Left forelimb (tissue), 1 donor: ENCODE measurements at regions not wholly inside any gene's neighbourhood (a gene's known extent, or its start where the extent isn't known, plus 50 kb on each side); places are given as distances from the start of the nearest gene placed in this dataset.

Source experiments
- DNase-seq: peaks from one replicate; pipeline ENCODE4 v3.0.0-alpha.2; 2018; ENCODE audit warnings: low spot score

- DNase-seq, result no peak
Measured at GRCh38 chr7:115127399-115128021, 205.6 kb downstream of the MDFIC start.

DNA sequence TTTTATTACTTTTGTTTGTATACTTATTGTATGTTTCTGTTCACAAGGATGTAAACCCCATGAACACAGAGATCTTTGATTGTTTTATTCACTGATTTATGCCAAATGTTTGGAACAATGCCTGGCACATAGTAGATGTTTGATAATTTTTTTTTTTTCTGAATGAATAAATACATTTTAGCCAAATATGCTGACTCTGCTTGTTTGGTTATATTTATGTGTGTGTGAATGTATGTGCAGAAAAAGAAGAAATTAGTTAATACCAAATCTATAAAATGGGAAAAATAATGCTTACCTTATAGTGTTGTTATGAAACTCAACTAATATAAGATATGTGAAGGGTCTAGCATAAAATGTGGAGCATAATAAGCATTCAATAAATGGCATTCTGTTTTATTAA lies 203.9 kb downstream of the MDFIC start:
- no peak for DNase-seq

GRCh38 chr7:115125312-115125711 lies 203.4 kb downstream of the MDFIC start:
- no peak for DNase-seq

- DNase-seq, result no peak
Measured at GRCh38 chr7:115124409-115124939, 202.6 kb downstream of the MDFIC start.

GRCh38 chr7:115123441-115123840 lies 201.5 kb downstream of the MDFIC start:
- no peak for DNase-seq

DNA sequence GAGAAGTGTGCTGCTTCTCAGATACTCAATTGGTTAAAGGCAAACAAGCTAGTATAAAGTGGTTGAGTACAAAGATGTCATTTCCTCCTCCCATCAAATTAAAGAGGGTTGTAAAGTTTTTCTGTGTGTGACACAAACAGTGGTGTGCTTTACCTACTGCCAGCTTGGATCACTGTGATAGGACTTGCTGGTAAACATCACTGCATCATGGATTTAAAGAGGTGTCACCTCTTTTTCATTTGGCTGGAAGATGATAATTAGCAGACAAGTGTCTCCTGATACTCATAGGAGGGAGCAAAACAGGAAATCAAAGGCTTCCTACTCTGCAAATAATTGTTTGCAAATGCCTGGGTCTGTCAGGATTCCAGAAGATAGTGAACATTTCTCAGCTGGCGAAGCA lies 200.5 kb downstream of the MDFIC start:
- DNase-seq, result no peak

- no peak for DNase-seq
Measured at GRCh38 chr7:115117748-115118147, 195.9 kb downstream of the MDFIC start.

DNA sequence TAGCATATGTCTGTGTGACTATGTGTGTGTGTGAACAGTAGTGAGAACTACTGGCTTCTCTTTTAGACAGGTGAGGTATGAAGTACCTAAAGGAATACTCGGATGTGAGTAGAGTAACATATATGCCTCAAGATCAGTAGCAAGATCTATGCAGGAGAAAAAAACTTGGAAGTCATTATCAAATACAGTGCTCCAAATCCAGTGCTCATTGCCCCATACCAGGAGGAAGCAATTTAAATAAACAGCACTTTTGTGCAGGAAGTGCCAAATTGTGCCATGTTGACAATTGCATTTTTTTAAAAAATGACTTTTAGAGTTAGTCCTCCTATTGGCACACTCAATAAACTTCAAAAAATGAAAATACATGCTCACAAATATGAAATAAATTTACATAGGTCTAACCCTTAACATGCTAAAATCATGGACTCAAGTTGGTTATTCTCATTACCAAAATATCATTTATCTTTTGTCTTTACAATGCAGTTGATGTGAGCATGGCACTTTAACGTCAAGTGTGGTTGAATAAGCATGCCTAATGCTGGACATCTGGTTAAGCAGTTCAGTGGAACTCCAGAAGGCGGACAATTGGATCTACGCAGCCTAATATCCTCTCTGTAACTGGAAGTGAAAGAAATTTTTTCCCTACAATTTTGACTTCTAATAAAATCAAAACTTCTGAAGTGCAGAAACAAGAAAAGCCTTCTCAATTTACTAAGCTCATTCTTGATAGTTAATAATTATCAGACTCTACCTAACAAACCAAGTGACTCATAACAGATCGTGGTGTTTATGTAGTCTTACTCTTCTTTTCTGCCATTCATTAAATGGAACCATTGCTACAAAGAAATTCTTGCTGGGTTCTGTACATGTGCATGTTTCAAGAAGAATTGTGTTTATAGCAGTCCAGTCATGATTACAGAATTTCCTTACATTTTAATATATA lies 195.2 kb downstream of the MDFIC start:
- no peak for DNase-seq

- no peak for DNase-seq
Measured at GRCh38 chr7:115113776-115114175, 191.9 kb downstream of the MDFIC start.

GRCh38 chr7:115113131-115113530 lies 191.2 kb downstream of the MDFIC start:
- no peak for DNase-seq

DNA sequence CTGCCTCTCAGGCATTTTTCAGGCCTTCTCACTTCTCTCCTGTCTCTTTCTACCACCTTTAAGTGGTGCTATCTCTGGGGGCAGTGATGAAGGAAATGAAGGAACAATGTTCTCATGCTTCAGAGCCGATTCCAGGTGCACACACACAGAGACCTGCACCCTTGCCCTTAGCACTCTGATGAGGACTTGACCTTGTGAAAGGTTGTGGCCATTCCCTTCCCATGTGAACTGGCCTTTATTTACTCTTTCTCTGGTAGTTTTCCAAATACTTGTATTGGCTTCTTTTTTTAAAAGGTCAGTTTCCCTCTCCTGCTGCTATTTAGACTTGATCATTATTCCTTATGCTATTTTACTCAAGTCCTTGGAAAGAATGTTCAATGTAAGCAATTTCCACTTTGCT lies 188.6 kb downstream of the MDFIC start:
- no peak for DNase-seq

- DNase-seq, result no peak
Measured at GRCh38 chr7:115106316-115106715, 184.4 kb downstream of the MDFIC start.

GRCh38 chr7:115102738-115103137 lies 180.8 kb downstream of the MDFIC start:
- no peak for DNase-seq

- DNase-seq, result no peak
Measured at GRCh38 chr7:115101199-115101598, 179.3 kb downstream of the MDFIC start.

DNA sequence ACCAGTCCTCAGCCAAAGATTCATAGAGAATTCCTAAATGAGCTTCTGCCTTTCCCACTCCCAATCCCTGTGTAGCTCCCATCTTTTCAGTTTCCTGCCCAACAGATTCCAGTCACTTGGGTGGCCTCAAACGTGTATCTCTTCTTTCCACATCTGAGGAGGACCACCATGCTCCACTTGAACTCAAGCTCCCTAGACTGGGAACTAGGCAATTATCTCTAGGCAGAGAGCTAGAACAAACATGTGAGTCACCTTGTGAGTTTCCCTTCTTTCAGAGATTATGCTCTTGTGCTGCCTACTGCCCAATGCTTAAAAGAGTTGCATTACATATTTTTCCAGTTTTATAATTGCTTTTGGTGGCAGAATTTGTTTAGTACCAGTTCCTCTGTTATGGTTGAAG lies 178.0 kb downstream of the MDFIC start:
- no peak for DNase-seq

DNA sequence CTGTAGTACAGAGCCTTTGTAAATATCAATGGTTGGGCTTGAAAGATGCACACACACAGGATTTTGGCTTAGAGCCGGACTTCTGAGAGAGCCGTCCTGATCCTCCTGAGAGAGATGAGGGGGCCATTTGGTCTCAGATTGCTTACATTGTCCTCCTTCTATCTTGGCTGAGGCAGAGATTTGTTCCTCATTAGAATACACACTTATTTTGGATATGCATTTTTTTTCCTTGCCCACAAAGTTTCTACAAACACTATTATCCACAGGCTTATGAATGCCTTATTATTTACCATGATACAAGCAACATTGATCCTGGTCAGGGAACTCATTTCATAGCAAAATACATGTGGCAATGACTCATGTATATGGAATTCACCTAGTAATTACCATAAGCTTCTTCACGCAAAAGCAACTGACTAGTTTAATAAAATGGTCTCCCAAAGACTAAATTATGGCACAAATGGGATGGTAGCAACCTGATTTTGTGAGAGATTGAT lies 175.3 kb downstream of the MDFIC start:
- no peak for DNase-seq

GRCh38 chr7:115096262-115096661 lies 174.4 kb downstream of the MDFIC start:
- no peak for DNase-seq

DNA sequence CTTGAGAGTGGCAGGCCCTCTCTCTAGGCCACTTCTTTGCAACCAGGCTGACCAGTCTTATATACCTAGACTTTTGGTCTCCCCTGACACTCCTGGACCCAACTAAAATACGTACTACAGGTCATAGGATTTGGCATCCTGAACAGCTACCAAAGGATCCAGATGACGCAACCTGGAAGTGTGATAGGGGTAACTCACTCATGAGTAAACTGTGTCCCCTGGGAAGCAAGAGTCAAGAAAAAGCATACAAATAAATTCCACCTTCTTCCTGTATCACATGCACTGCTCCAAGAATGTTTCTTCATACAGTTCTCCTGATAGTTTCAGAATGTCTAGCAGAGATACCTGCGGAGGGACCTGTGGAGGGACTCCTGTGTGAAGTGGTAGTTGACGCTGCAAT lies 172.3 kb downstream of the MDFIC start:
- DNase-seq, result no peak

DNA sequence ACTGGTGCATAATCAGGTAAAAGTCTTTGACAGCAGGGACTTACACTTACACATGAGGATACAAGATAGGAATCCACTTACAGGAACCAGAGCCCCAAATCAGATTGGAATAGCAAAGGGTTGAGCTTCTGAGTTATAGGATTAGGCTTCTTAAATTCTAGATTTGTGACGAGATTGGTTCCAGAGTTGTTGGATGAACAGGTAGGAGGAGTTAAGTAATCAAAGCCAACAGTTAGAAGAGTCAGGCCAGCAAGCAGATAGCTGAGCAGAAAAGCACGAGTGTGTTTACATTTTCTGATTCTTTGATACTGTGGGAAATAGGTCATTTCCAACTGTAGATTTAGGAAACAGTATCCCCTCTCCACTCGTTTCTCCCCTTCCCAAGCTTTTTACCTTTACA lies 167.0 kb downstream of the MDFIC start:
- no peak for DNase-seq

GRCh38 chr7:115087437-115087836 lies 165.5 kb downstream of the MDFIC start:
- DNase-seq, result no peak

DNA sequence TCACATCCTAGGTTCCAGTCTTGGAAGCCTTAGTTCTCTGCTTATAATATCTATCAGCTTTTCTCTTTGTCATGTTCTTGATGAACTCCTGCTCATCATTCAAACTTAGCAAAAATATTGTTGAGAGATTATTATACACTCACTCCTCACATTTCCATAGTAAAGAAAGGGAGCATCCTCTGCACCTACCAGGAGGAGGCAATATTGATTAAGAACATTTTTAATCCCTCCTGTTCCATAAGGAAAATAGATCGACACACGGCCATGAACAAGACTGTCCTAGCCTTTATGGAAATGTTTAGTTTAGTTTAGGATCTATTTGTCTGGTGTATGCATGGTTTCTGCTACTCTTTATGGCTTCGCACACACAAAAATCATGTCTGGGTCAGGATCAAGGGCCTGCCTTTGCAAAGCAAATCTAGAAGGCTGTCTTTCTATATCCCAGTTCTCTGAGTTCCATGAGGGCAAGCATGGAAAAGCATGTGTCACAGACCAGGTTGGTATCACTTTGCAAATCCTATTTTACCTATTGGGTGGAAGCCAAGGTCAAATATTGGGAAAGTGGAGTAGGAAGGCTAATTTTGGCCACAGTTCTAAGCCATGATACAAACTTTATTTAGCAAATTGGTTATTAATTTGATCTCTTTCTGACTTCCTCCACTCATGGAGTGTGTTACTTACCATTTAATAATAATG lies 164.4 kb downstream of the MDFIC start:
- DNase-seq, result no peak

GRCh38 chr7:115085421-115085820 lies 163.5 kb downstream of the MDFIC start:
- DNase-seq, result no peak
